ENCODE measurements at regions not wholly inside any gene's neighbourhood (a gene's known extent, or its start where the extent isn't known, plus 50 kb on each side); places are given as distances from the start of the nearest gene placed in this dataset.

- DNase-seq: no peak
- Mint-ChIP-seq H3K4me1 (no peaks in the 10 kb centered on the region), H3K27ac (no peak overlapping the region), H3K27me3 (peaks cover 7 to 10% of the 10 kb centered on the region in 2 donors), H3K4me3 (no peak overlapping the region), H3K9me3 (no peaks in the 10 kb centered on the region), H3K36me3 (no peaks in the 10 kb centered on the region)
- ChIA-PET CTCF (no interaction called here), POLR2A (no interaction called here)
- Histone ChIP-seq H3K27ac (ENCODE audit: low read depth, low read length) (no peak overlapping the region), H3K4me1 (ENCODE audit: insufficient read depth, low read length) (no peaks in the 10 kb centered on the region), H3K9me3 (ENCODE audit: low read length) (no peaks in the 10 kb centered on the region), H3K4me3 (ENCODE audit: low read length) (no peak overlapping the region), H3K27me3 (ENCODE audit: insufficient read depth, low read length, poor library complexity, severe bottlenecking) (no peaks in the 10 kb centered on the region), H3K36me3 (ENCODE audit: insufficient read depth, low read length) (no peaks in the 10 kb centered on the region)
These were observed 575.9 kb downstream of the IRS1 start for GRCh38 chr2:226223704-226224103.

GRCh38 chr2:226220511-226220910 is 579.1 kb downstream of the IRS1 start:
- POLR2A ChIA-PET: no interaction called here
- no peak for DNase-seq
- Histone ChIP-seq H3K9me3 (ENCODE audit: low read length) (no peaks in the 10 kb centered on the region), H3K27me3 (ENCODE audit: insufficient read depth, low read length, poor library complexity, severe bottlenecking) (no peaks in the 10 kb centered on the region), H3K36me3 (ENCODE audit: insufficient read depth, low read length) (no peaks in the 10 kb centered on the region), H3K4me1 (ENCODE audit: insufficient read depth, low read length) (no peaks in the 10 kb centered on the region), H3K4me3 (ENCODE audit: low read length) (no peak overlapping the region), H3K27ac (ENCODE audit: low read depth, low read length) (no peak overlapping the region)
- CTCF ChIA-PET: no interaction called here
- Mint-ChIP-seq H3K27ac (no peak overlapping the region), H3K4me3 (no peak overlapping the region), H3K27me3 (peaks cover 7 to 10% of the 10 kb centered on the region in 2 donors), H3K4me1 (no peaks in the 10 kb centered on the region), H3K36me3 (no peaks in the 10 kb centered on the region), H3K9me3 (no peaks in the 10 kb centered on the region)

GRCh38 chr2:226217191-226217590 is 582.4 kb downstream of the IRS1 start:
- ChIA-PET CTCF (no interaction called here), POLR2A (no interaction called here)
- Mint-ChIP-seq H3K27ac (peak overlapping the region in 1 of 8 donors; percentile 3), H3K27me3 (peaks cover 0 to 4% of the 10 kb centered on the region in 2 donors), H3K4me3 (no peak overlapping the region), H3K4me1 (no peaks in the 10 kb centered on the region), H3K9me3 (no peaks in the 10 kb centered on the region), H3K36me3 (no peaks in the 10 kb centered on the region)
- no peaks in the 10 kb centered on the region for H3K36me3 ChIP-seq (ENCODE audit: insufficient read depth, low read length)
- H3K27me3 ChIP-seq (ENCODE audit: insufficient read depth, low read length, poor library complexity, severe bottlenecking): no peaks in the 10 kb centered on the region
- no peaks in the 10 kb centered on the region for H3K4me1 ChIP-seq (ENCODE audit: insufficient read depth, low read length)
- H3K9me3 ChIP-seq (ENCODE audit: low read length): no peaks in the 10 kb centered on the region
- no peak overlapping the region for H3K4me3 ChIP-seq (ENCODE audit: low read length)
- H3K27ac ChIP-seq (ENCODE audit: low read depth, low read length): no peak overlapping the region
- DNase-seq: no peak

- Mint-ChIP-seq H3K4me1 (no peaks in the 10 kb centered on the region), H3K36me3 (no peaks in the 10 kb centered on the region), H3K27me3 (peaks cover 0 to 3% of the 10 kb centered on the region in 2 donors), H3K4me3 (no peak overlapping the region), H3K27ac (no peak overlapping the region), H3K9me3 (no peaks in the 10 kb centered on the region)
- H3K36me3 ChIP-seq (ENCODE audit: insufficient read depth, low read length): no peaks in the 10 kb centered on the region
- no peak for DNase-seq
- H3K27ac ChIP-seq (ENCODE audit: low read depth, low read length): no peak overlapping the region
- H3K27me3 ChIP-seq (ENCODE audit: insufficient read depth, low read length, poor library complexity, severe bottlenecking): no peaks in the 10 kb centered on the region
- H3K4me1 ChIP-seq (ENCODE audit: insufficient read depth, low read length): no peaks in the 10 kb centered on the region
- ChIA-PET CTCF (interaction anchor here (1.1 kb wide), 1 partner anchor 586 kb away, joined by 4 read pairs; no protein-coding TSS in a partner anchor), POLR2A (no interaction called here)
- no peaks in the 10 kb centered on the region for H3K9me3 ChIP-seq (ENCODE audit: low read length)
- no peak overlapping the region for H3K4me3 ChIP-seq (ENCODE audit: low read length)
These were observed 583.0 kb downstream of the IRS1 start for GRCh38 chr2:226216575-226216974.

- Histone ChIP-seq H3K27ac (ENCODE audit: low read depth, low read length) (no peak overlapping the region), H3K27me3 (ENCODE audit: insufficient read depth, low read length, poor library complexity, severe bottlenecking) (no peaks in the 10 kb centered on the region), H3K4me3 (ENCODE audit: low read length) (no peak overlapping the region), H3K36me3 (ENCODE audit: insufficient read depth, low read length) (no peaks in the 10 kb centered on the region), H3K4me1 (ENCODE audit: insufficient read depth, low read length) (no peaks in the 10 kb centered on the region), H3K9me3 (ENCODE audit: low read length) (no peaks in the 10 kb centered on the region)
- CTCF ChIA-PET: interaction anchor here (1.1 kb wide), 1 partner anchor 587 kb away, joined by 4 read pairs; no protein-coding TSS in a partner anchor
- H3K4me1 Mint-ChIP-seq: no peaks in the 10 kb centered on the region
- no peaks in the 10 kb centered on the region for H3K9me3 Mint-ChIP-seq
- peak; percentile 3 to 44 (median 9) for DNase-seq
- POLR2A ChIA-PET: no interaction called here
- no peaks in the 10 kb centered on the region for H3K36me3 Mint-ChIP-seq
- no peak overlapping the region for H3K27ac Mint-ChIP-seq
- peaks cover 0 to 2% of the 10 kb centered on the region in 2 donors for H3K27me3 Mint-ChIP-seq
- H3K4me3 Mint-ChIP-seq: no peak overlapping the region
These were observed 583.6 kb downstream of the IRS1 start for GRCh38 chr2:226215902-226216503.

GRCh38 chr2:226213717-226214116 is 585.9 kb downstream of the IRS1 start:
- no peak for DNase-seq
- ChIA-PET POLR2A (no interaction called here), CTCF (interaction anchor here (1.2 to 1.3 kb wide), 2 partner anchors 14 to 589 kb away, joined by 3 to 4 read pairs; no protein-coding TSS in a partner anchor)

GRCh38 chr2:226211439-226211838 is 588.2 kb downstream of the IRS1 start:
- Histone ChIP-seq H3K4me3 (ENCODE audit: low read length) (no peak overlapping the region), H3K9me3 (ENCODE audit: low read length) (no peaks in the 10 kb centered on the region), H3K27ac (ENCODE audit: low read depth, low read length) (no peak overlapping the region), H3K36me3 (ENCODE audit: insufficient read depth, low read length) (no peaks in the 10 kb centered on the region), H3K27me3 (ENCODE audit: insufficient read depth, low read length, poor library complexity, severe bottlenecking) (no peaks in the 10 kb centered on the region), H3K4me1 (ENCODE audit: insufficient read depth, low read length) (no peaks in the 10 kb centered on the region)
- no peak for DNase-seq
- H3K27me3 Mint-ChIP-seq: peaks cover 0 to 6% of the 10 kb centered on the region in 2 donors
- H3K9me3 Mint-ChIP-seq: no peaks in the 10 kb centered on the region
- no peaks in the 10 kb centered on the region for H3K4me1 Mint-ChIP-seq
- no peaks in the 10 kb centered on the region for H3K36me3 Mint-ChIP-seq
- ChIA-PET CTCF (no interaction called here), POLR2A (no interaction called here)
- H3K4me3 Mint-ChIP-seq: no peak overlapping the region
- H3K27ac Mint-ChIP-seq: no peak overlapping the region

More at GRCh38 chr2:226213717-226214116, 585.9 kb downstream of the IRS1 start:
- H3K4me3 ChIP-seq (ENCODE audit: low read length): no peak overlapping the region
- H3K9me3 ChIP-seq (ENCODE audit: low read length): no peaks in the 10 kb centered on the region
- Mint-ChIP-seq H3K4me1 (no peaks in the 10 kb centered on the region), H3K27me3 (no peaks in the 10 kb centered on the region), H3K9me3 (no peaks in the 10 kb centered on the region), H3K4me3 (no peak overlapping the region), H3K27ac (no peak overlapping the region), H3K36me3 (no peaks in the 10 kb centered on the region)
- no peaks in the 10 kb centered on the region for H3K36me3 ChIP-seq (ENCODE audit: insufficient read depth, low read length)
- H3K27ac ChIP-seq (ENCODE audit: low read depth, low read length): no peak overlapping the region
- no peaks in the 10 kb centered on the region for H3K27me3 ChIP-seq (ENCODE audit: insufficient read depth, low read length, poor library complexity, severe bottlenecking)
- no peaks in the 10 kb centered on the region for H3K4me1 ChIP-seq (ENCODE audit: insufficient read depth, low read length)

- no peak overlapping the region for H3K27ac Mint-ChIP-seq
- ChIA-PET POLR2A (no interaction called here), CTCF (no interaction called here)
These were observed 590.9 kb downstream of the IRS1 start for GRCh38 chr2:226208726-226209125.

More at GRCh38 chr2:226208726-226209125, 590.9 kb downstream of the IRS1 start:
- Histone ChIP-seq H3K27me3 (ENCODE audit: insufficient read depth, low read length, poor library complexity, severe bottlenecking) (no peaks in the 10 kb centered on the region), H3K4me3 (ENCODE audit: low read length) (no peak overlapping the region), H3K36me3 (ENCODE audit: insufficient read depth, low read length) (no peaks in the 10 kb centered on the region), H3K27ac (ENCODE audit: low read depth, low read length) (no peak overlapping the region), H3K4me1 (ENCODE audit: insufficient read depth, low read length) (no peaks in the 10 kb centered on the region), H3K9me3 (ENCODE audit: low read length) (no peaks in the 10 kb centered on the region)
- no peak overlapping the region for H3K4me3 Mint-ChIP-seq
- no peak for DNase-seq
- H3K9me3 Mint-ChIP-seq: peaks cover 0 to 5% (median 0%) of the 10 kb centered on the region in 5 donors
- H3K27me3 Mint-ChIP-seq: peaks cover 3 to 6% of the 10 kb centered on the region in 2 donors
- H3K36me3 Mint-ChIP-seq: no peaks in the 10 kb centered on the region
- no peaks in the 10 kb centered on the region for H3K4me1 Mint-ChIP-seq

Data from CD8-positive, alpha-beta memory T cell (primary cell).